OCI-LY7 (cell line): ENCODE measurements at regions not wholly inside any gene's neighbourhood (a gene's known extent, or its start where the extent isn't known, plus 50 kb on each side); places are given as distances from the start of the nearest gene placed in this dataset.

ENCODE experiments used
- BruUV-seq: library from RNA; stranded (reverse); fragments of 400-500 nt; replicated peaks from 2 replicates; lab custom pipeline; 2021; lab: Mats Ljungman, UMichigan
- CTCF ChIA-PET: fragments of 300-600 bp; sonication (Branson Sonifier 250); formaldehyde crosslinking; loops from one replicate; lab custom pipeline; 2022; ENCODE audit warnings: antibody characterized with exemption; ENCODE audit not compliant: unreplicated experiment; lab: Charles Lee
- POLR2A ChIA-PET: fragments of 300-600 bp; sonication (Branson Sonifier 250); formaldehyde crosslinking; loops from one replicate; lab custom pipeline; 2022; ENCODE audit warnings: antibody characterized with exemption; lab: Charles Lee
- DNase-seq: peaks from one replicate; pipeline ENCODE4 v3.0.0-alpha.2; 2015; ENCODE audit warnings: low spot score
- H2AFZ ChIP-seq: fragments of 200-600 bp; sonication (generic), shearing (Covaris generic); 2 replicates; pipeline ENCODE4 v1.6.1; 2014; ENCODE audit warnings: mild to moderate bottlenecking, antibody characterized with exemption, low read length, moderate library complexity
- H3K27ac ChIP-seq: fragments of 200-600 bp; sonication (generic); 2 replicates; pipeline ENCODE4 v1.5.1; 2014; ENCODE audit warnings: mixed run types, low read depth, mild to moderate bottlenecking, moderate library complexity, low read length, inconsistent platforms; ENCODE audit not compliant: poor library complexity, severe bottlenecking
- H3K36me3 ChIP-seq: fragments of 200-600 bp; sonication (generic); 2 replicates; pipeline ENCODE4 v1.6.1; 2014; ENCODE audit warnings: mild to moderate bottlenecking, antibody characterized with exemption, low read length, moderate library complexity, mixed read lengths; ENCODE audit not compliant: insufficient read depth
- H3K4me1 ChIP-seq: fragments of 200-600 bp; sonication (generic); 2 replicates; pipeline ENCODE4 v1.5.1; 2014; ENCODE audit warnings: mild to moderate bottlenecking, low read length; ENCODE audit not compliant: insufficient read depth, poor library complexity, severe bottlenecking
- H3K4me2 ChIP-seq: fragments of 200-600 bp; sonication (generic); 2 replicates; pipeline ENCODE4 v1.6.1; 2014; ENCODE audit warnings: mild to moderate bottlenecking, low read length
- H3K4me3 ChIP-seq: fragments of 200-600 bp; sonication (generic); 2 replicates; pipeline ENCODE4 v1.5.1; 2014; ENCODE audit warnings: mild to moderate bottlenecking, low read depth, low read length; ENCODE audit not compliant: poor library complexity, severe bottlenecking
- H3K79me2 ChIP-seq: fragments of 200-600 bp; sonication (generic); 2 replicates; pipeline ENCODE4 v1.6.1; 2016; ENCODE audit warnings: low read depth, mild to moderate bottlenecking, low read length, moderate library complexity, mixed read lengths; ENCODE audit not compliant: insufficient read depth
- H3K9me2 ChIP-seq: fragments of 200-600 bp; sonication (generic); 2 replicates; pipeline ENCODE4 v1.6.1; 2016; ENCODE audit warnings: mild to moderate bottlenecking, low read length, mixed read lengths; ENCODE audit not compliant: insufficient read depth
- H3K9me3 ChIP-seq: fragments of 200-600 bp; sonication (generic); 2 replicates; pipeline ENCODE4 v1.6.1; 2014; ENCODE audit warnings: mild to moderate bottlenecking, mixed run types, low read length, mixed read lengths
- H4K20me1 ChIP-seq: fragments of 200-600 bp; sonication (generic); 2 replicates; pipeline ENCODE4 v1.6.1; 2014; ENCODE audit warnings: mild to moderate bottlenecking, antibody characterized with exemption, low read length, moderate library complexity, mixed read lengths; ENCODE audit not compliant: insufficient read depth
- EZH2phosphoT487 ChIP-seq: fragments of 200-600 bp; sonication (generic); IDR thresholded peaks from 2 replicates; pipeline ENCODE4 v1.6.1; 2018; ENCODE audit warnings: low read depth, borderline replicate concordance, mild to moderate bottlenecking, mixed run types, antibody characterized with exemption, low read length, moderate library complexity, mixed read lengths
- intact Hi-C: fragments of 100-400 bp; cut with micrococcal nuclease; formaldehyde crosslinking; loops from one replicate; pipeline ENCODE4 v1.10.0; 2022; ENCODE audit not compliant: unreplicated experiment
- TF ChIP-seq, protein P1 (sequence below): fragments of 200-600 bp; sonication (generic); conservative IDR thresholded peaks from 2 replicates; pipeline ENCODE4 v1.5.1; 2014; ENCODE audit warnings: mild to moderate bottlenecking, antibody characterized with exemption, low read length, moderate library complexity, mixed read lengths

DNA sequence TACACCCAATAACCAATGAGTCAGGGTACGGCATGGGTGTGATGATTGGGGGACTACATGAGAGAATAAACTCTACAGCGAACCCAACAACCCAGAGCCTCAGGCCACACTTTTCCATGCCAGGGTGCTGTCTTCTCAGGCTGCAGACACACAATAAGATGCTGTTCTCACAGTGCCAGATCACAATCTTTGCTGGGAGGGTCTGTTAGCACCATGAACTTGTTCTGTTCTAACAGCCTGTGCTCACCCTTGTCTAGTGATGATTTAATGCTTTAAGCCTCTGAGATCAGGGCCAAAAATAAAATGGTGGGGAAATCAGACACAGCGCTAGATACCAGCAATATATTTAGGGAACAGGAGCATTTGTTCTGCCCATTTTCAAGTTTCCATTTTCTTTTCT lies 621.9 kb upstream of the TBX3 start:
- Histone ChIP-seq H3K27ac (no peak overlapping the region), H4K20me1 (no peaks in the 10 kb centered on the region), H3K4me3 (no peak overlapping the region), H3K9me2 (no peaks in the 10 kb centered on the region), H3K9me3 (no peaks in the 10 kb centered on the region), H3K4me2 (no peak overlapping the region), H3K79me2 (no peaks in the 10 kb centered on the region), H2AFZ (no peak overlapping the region), H3K4me1 (no peaks in the 10 kb centered on the region), H3K36me3 (no peaks in the 10 kb centered on the region)
- ChIA-PET CTCF (no interaction called here), POLR2A (no interaction called here)
- intact Hi-C loops: no loop called here
- no TSS peak for BruUV-seq
- no peak for DNase-seq
- TF ChIP-seq EZH2phosphoT487: no peak
- TF ChIP-seq, protein P1, sequence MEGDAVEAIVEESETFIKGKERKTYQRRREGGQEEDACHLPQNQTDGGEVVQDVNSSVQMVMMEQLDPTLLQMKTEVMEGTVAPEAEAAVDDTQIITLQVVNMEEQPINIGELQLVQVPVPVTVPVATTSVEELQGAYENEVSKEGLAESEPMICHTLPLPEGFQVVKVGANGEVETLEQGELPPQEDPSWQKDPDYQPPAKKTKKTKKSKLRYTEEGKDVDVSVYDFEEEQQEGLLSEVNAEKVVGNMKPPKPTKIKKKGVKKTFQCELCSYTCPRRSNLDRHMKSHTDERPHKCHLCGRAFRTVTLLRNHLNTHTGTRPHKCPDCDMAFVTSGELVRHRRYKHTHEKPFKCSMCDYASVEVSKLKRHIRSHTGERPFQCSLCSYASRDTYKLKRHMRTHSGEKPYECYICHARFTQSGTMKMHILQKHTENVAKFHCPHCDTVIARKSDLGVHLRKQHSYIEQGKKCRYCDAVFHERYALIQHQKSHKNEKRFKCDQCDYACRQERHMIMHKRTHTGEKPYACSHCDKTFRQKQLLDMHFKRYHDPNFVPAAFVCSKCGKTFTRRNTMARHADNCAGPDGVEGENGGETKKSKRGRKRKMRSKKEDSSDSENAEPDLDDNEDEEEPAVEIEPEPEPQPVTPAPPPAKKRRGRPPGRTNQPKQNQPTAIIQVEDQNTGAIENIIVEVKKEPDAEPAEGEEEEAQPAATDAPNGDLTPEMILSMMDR: no peak

DNA sequence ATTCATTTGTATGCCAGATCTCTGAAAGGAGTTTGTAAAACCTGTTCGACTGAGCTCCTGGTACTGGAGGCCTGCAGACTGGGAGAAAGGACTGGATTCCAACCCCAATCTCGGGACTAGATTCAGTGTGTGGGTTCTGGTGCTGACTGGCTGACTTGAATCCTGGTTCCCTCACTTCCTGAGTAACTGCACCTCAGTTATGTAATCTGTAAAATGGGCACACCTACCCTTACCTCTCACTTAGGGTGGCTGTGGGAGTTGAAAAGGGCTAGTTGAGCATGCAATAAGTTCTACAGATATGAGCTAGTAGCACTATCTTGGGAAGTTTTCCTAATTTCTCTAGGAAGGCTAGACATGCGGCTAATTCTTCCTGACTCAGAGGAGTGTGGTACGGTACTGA lies 621.3 kb upstream of the TBX3 start:
- BruUV-seq: no TSS peak
- DNase-seq: no peak
- no peaks in the 10 kb centered on the region for H4K20me1 ChIP-seq

DNA sequence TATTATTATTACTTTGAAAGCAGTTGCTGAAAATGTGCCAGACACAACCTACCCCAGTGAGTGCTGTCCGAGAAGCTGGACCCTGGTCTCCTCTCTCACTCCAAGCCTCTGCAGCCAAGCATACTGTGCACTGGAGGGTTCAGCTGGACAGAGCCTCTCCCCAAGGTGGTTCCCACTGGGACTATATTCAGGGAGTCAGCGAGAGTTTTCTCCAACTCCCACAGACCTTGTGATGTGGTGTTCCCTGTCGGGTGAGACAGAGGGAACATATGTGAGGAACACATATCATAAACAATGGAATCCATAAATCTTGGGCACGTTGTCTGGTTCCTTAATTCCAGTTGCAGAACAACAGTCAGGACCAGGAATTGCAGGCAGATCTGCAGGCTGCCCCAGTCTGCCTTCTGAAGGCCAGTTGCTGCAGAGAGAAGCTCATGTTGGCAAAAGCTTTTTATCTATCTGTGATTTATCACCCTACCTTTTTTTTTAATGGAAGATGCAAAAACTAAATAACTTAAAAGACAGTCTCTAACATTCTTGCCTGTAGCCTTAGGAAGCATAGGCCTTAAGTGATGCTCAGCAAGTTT lies 619.8 kb upstream of the TBX3 start:
- Histone ChIP-seq H3K4me1 (no peaks in the 10 kb centered on the region), H3K4me2 (no peak overlapping the region), H3K9me3 (no peaks in the 10 kb centered on the region), H3K79me2 (no peaks in the 10 kb centered on the region), H3K4me3 (no peak overlapping the region), H4K20me1 (no peaks in the 10 kb centered on the region), H3K9me2 (no peaks in the 10 kb centered on the region), H3K27ac (no peak overlapping the region), H2AFZ (no peak overlapping the region), H3K36me3 (no peaks in the 10 kb centered on the region)
- no peak for DNase-seq
- ChIA-PET CTCF (interaction anchor here (0.6 kb wide), 1 partner anchor 647 kb away, joined by 3 read pairs; no protein-coding TSS in a partner anchor), POLR2A (interaction anchor here (0.6 kb wide), 1 partner anchor 8 kb away, joined by 4 read pairs; no protein-coding TSS in a partner anchor)
- no TSS peak for BruUV-seq
- intact Hi-C loops: no loop called here
- no peak for TF ChIP-seq EZH2phosphoT487
- TF ChIP-seq, protein P1: no peak

More for the DNA sequence above, 621.3 kb upstream of the TBX3 start:
- no peaks in the 10 kb centered on the region for H3K36me3 ChIP-seq
- H2AFZ ChIP-seq: no peak overlapping the region
- H3K79me2 ChIP-seq: no peaks in the 10 kb centered on the region
- TF ChIP-seq, protein P1: no peak
- TF ChIP-seq EZH2phosphoT487: no peak
- ChIA-PET POLR2A (no interaction called here), CTCF (no interaction called here)
- no peak overlapping the region for H3K27ac ChIP-seq
- H3K4me1 ChIP-seq: no peaks in the 10 kb centered on the region
- no peaks in the 10 kb centered on the region for H3K9me2 ChIP-seq
- no peak overlapping the region for H3K4me3 ChIP-seq
- H3K4me2 ChIP-seq: no peak overlapping the region
- intact Hi-C loops: no loop called here
- H3K9me3 ChIP-seq: no peaks in the 10 kb centered on the region
